ENCODE measurements at regions not wholly inside any gene's neighbourhood (a gene's known extent, or its start where the extent isn't known, plus 50 kb on each side); places are given as distances from the start of the nearest gene placed in this dataset.

DNA sequence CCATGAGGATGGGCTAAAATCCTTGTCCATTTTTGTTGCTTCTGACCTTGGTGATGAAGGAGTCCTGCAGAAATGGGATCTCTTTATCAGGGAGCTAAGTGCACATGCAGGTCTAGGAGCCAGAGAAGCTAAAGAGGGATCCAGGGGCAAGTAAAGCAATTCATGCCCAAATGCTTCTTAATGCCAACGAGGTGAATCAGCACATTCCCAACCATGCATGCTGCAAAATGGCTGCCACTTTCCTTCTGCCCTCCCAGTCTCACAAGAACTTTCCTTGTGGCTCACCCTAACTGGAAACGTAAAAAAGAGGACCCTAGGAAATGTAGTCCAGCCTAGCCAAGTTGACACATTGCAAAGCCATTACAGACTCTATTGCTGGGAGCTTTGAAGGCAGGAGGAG is 298.4 kb downstream of the MAFB start:
- no peak for DNase-seq (ENCODE audit: low spot score)

GRCh38 chr20:40370800-40371199 is 318.2 kb downstream of the MAFB start:
- TF ChIP-seq CTCF (IDR thresholded peaks at IDR 0.05; ENCODE audit: extremely low read depth, missing control alignments), result no peak
- DNase-seq (ENCODE audit: low spot score), result no peak

More for the DNA sequence above, 298.4 kb downstream of the MAFB start:
- TF ChIP-seq CTCF (IDR thresholded peaks at IDR 0.05; ENCODE audit: extremely low read depth, missing control alignments), result no peak

GRCh38 chr20:40368876-40369275 is 320.2 kb downstream of the MAFB start:
- no peak for DNase-seq (ENCODE audit: low spot score)
- no peak for TF ChIP-seq CTCF (IDR thresholded peaks at IDR 0.05; ENCODE audit: extremely low read depth, missing control alignments)

GRCh38 chr20:40361916-40362315 is 327.1 kb downstream of the MAFB start:
- DNase-seq (ENCODE audit: low spot score), result no peak
- no peak for TF ChIP-seq CTCF (IDR thresholded peaks at IDR 0.05; ENCODE audit: extremely low read depth, missing control alignments)

DNA sequence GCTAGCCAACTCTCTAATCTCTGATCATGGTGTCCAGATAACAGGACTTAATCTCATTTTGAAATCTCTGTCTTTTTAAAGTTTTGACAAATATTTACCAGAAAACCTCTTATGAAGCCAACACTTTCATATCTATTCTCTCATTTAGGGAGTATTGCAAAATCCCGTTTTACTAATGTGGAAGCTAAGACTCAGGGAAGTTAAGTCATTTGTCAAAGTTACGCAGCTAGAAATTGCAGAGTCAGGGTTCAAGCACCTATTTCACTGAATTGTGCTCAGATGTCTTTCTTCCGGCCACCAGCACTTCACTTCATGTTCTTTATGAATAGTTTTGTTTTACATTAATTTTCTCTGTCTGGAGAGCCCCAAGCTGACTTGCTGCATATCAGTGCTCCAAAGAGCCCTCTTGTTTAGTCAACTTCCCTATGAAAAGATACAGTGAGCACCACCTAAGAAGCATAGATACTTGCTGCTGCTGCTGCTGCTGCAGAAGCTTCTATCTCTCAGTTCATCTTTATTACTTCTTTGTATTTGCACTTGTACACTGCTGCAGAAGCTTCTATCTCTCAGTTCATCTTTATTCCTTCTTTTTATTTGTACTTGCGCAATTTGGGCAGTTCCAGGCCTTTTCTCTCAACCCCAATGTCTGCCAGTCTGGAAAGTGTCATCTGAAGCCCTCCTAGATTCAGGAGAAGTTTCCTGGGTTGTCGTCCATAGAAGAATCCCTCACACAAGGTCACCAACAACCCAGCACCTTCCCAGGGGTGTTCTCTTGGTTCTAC is 329.7 kb downstream of the MAFB start:
- no peak for TF ChIP-seq CTCF (IDR thresholded peaks at IDR 0.05; ENCODE audit: extremely low read depth, missing control alignments)
- DNase-seq (ENCODE audit: low spot score), result no peak

DNA sequence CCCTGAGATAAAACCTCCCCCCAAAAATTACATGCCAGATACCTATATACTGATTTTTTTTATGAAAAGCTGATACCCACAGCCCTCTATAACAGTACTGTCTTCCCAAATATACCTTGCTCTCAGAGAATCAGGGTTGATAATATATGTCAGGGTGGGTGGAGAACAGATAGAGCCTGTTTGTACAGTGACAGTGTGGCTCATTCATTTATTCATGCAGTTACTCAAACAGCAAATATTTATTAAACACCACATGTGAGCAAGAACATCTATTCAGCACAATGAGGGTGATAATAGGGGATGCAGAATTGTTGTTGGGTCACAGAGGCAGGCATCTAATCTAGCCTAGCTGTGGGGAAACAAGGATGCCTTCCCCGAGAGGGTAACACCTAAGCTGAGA is 334.2 kb downstream of the MAFB start:
- DNase-seq (ENCODE audit: low spot score), result no peak
- TF ChIP-seq CTCF (IDR thresholded peaks at IDR 0.05; ENCODE audit: extremely low read depth, missing control alignments), result no peak

DNA sequence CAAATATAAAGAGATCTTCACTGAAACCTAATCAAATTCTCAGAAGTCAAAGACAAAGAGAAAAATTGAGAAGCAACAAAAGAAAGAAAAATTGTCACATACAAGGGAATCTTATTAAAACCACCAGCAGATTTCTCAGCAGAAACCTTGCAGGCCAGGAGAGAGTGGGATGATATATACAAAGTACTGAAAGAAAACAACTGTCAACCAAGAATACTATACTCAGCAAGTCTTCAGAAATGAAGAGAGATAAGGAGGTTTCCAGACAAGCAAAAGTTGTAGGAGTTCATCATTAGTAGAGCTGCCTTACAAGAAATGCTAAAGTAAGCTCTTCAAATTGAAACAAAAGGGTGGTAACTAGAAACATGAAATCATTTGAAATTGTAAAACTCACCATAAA is 345.6 kb downstream of the MAFB start:
- TF ChIP-seq CTCF (IDR thresholded peaks at IDR 0.05; ENCODE audit: extremely low read depth, missing control alignments), result no peak
- DNase-seq (ENCODE audit: low spot score), result no peak
